SK-N-SH treated with all-trans-retinoic acid at 6 μM for 48 hours (cell line): ENCODE measurements at regions not wholly inside any gene's neighbourhood (a gene's known extent, or its start where the extent isn't known, plus 50 kb on each side); places are given as distances from the start of the nearest gene placed in this dataset.

ENCODE experiments used
- ATAC-seq: fragments of 200-7000 bp; cut with Tn5 transposase; 3 replicates; pipeline ENCODE4 v1.9.1; 2020; ENCODE audit warnings: mild to moderate bottlenecking, moderate library complexity
- BACH2 ChIP-seq: fragments of 250-450 bp; sonication (Bioruptor Pico); IDR thresholded peaks from 2 replicates; pipeline ENCODE4 v1.9.0; 2021; ENCODE audit warnings: mild to moderate bottlenecking, borderline replicate concordance
- CSDC2 ChIP-seq: fragments of 250-450 bp; sonication (Bioruptor Pico); IDR thresholded peaks from 2 replicates; pipeline ENCODE4 v1.5.0; 2020; ENCODE audit warnings: mild to moderate bottlenecking, moderate library complexity
- GLIS3 ChIP-seq: fragments of 250-450 bp; sonication (Bioruptor Pico); IDR thresholded peaks from 2 replicates; pipeline ENCODE4 v1.5.0; 2020; ENCODE audit warnings: mild to moderate bottlenecking, moderate library complexity
- ISL1 ChIP-seq: fragments of 250-450 bp; sonication (Bioruptor Pico); IDR thresholded peaks from 2 replicates; pipeline ENCODE4 v2.1.2; 2022; ENCODE audit warnings: mild to moderate bottlenecking, moderate library complexity
- OSR1 ChIP-seq: fragments of 250-450 bp; sonication (Bioruptor Pico); IDR thresholded peaks from 2 replicates; pipeline ENCODE4 v1.8.0; 2022; ENCODE audit warnings: moderate library complexity, mild to moderate bottlenecking, inconsistent platforms
- PPARA ChIP-seq: fragments of 250-450 bp; sonication (Bioruptor Pico); IDR thresholded peaks from 2 replicates; pipeline ENCODE4 v1.5.0; 2020; ENCODE audit warnings: mild to moderate bottlenecking, borderline replicate concordance
- RARB ChIP-seq: fragments of 250-450 bp; sonication (Bioruptor Pico); IDR thresholded peaks from 2 replicates; pipeline ENCODE4 v1.8.0; 2021; ENCODE audit warnings: mild to moderate bottlenecking, moderate library complexity
- SNAI2 ChIP-seq: fragments of 250-450 bp; sonication (Bioruptor Pico); IDR thresholded peaks from 2 replicates; pipeline ENCODE4 v1.5.0; 2020; ENCODE audit warnings: mild to moderate bottlenecking, moderate library complexity
- TCF4 ChIP-seq: fragments of 250-450 bp; sonication (Bioruptor Pico); IDR thresholded peaks from 2 replicates; pipeline ENCODE4 v1.8.0; 2021; ENCODE audit warnings: mild to moderate bottlenecking, moderate library complexity, borderline replicate concordance
- ZC3H10 ChIP-seq: fragments of 250-450 bp; sonication (Bioruptor Pico); IDR thresholded peaks from 2 replicates; pipeline ENCODE4 v1.5.1; 2021; ENCODE audit warnings: mild to moderate bottlenecking, moderate library complexity
- ZFP3 ChIP-seq: fragments of 250-450 bp; sonication (Bioruptor Pico); IDR thresholded peaks from 2 replicates; pipeline ENCODE4 v1.5.0; 2020; ENCODE audit warnings: mild to moderate bottlenecking, moderate library complexity
- ZFP30 ChIP-seq: fragments of 450-650 bp; formaldehyde crosslinking; IDR thresholded peaks from 2 replicates; pipeline ENCODE4 v1.5.0; 2022; ENCODE audit warnings: mild to moderate bottlenecking, moderate library complexity
- ZNF565 ChIP-seq: fragments of 450-650 bp; formaldehyde crosslinking; conservative IDR thresholded peaks from 2 replicates; pipeline ENCODE4 v1.5.0; 2020; ENCODE audit warnings: low read depth, mild to moderate bottlenecking, moderate library complexity
- ZNF70 ChIP-seq: fragments of 450-650 bp; formaldehyde crosslinking; IDR thresholded peaks from 2 replicates; pipeline ENCODE4 v1.5.0; 2020; ENCODE audit warnings: mild to moderate bottlenecking, moderate library complexity
- ZNF8 ChIP-seq: fragments of 450-650 bp; formaldehyde crosslinking; IDR thresholded peaks from 2 replicates; pipeline ENCODE4 v1.5.0; 2020; ENCODE audit warnings: mild to moderate bottlenecking, moderate library complexity
- TF ChIP-seq, protein P1 (sequence below): fragments of 250-450 bp; sonication (Bioruptor Pico); IDR thresholded peaks from 2 replicates; pipeline ENCODE4 v1.5.1; 2021; ENCODE audit warnings: mild to moderate bottlenecking, moderate library complexity
- TF ChIP-seq, protein P2 (sequence below): fragments of 250-450 bp; sonication (Bioruptor Pico); IDR thresholded peaks from 2 replicates; pipeline ENCODE4 v1.8.0; 2021; ENCODE audit warnings: low read depth, mild to moderate bottlenecking, moderate library complexity, borderline replicate concordance
- TF ChIP-seq, protein P3 (sequence below): fragments of 250-450 bp; sonication (Bioruptor Pico); IDR thresholded peaks from 2 replicates; pipeline ENCODE4 v1.5.1; 2020; ENCODE audit warnings: low read depth, mild to moderate bottlenecking, moderate library complexity
- TF ChIP-seq, protein P4 (sequence below): fragments of 250-450 bp; sonication (Bioruptor Pico); IDR thresholded peaks from 2 replicates; pipeline ENCODE4 v1.8.0; 2020; ENCODE audit warnings: mild to moderate bottlenecking, moderate library complexity, borderline replicate concordance

DNA sequence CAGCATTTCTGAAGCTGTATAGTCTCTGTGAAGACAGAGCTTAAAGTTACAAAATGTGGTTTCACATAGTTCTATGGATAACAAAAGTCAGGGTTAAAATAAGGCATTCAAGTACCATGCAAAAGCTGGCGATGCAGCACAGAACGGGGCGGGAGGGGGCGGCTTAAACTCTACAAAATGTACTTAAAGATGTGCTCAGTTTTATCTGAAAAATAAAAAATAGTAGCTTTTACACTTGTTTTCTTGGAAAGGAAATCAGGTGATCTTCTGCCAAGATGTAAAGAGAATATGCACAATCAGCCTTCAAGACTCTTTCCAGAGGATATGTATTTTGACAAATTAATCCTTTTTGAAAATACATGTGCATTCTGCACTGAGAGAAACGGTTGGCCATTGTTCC, 301.7 kb upstream of the EMCN start:
- no peak for TF ChIP-seq OSR1 (CRISPR knock-in tag)
- TF ChIP-seq TCF4 (CRISPR knock-in tag) = no peak
- no peak for TF ChIP-seq ZFP3 (CRISPR knock-in tag)
- TF ChIP-seq ZNF70 = no peak
- no peak for TF ChIP-seq ZC3H10
- TF ChIP-seq, protein P1, sequence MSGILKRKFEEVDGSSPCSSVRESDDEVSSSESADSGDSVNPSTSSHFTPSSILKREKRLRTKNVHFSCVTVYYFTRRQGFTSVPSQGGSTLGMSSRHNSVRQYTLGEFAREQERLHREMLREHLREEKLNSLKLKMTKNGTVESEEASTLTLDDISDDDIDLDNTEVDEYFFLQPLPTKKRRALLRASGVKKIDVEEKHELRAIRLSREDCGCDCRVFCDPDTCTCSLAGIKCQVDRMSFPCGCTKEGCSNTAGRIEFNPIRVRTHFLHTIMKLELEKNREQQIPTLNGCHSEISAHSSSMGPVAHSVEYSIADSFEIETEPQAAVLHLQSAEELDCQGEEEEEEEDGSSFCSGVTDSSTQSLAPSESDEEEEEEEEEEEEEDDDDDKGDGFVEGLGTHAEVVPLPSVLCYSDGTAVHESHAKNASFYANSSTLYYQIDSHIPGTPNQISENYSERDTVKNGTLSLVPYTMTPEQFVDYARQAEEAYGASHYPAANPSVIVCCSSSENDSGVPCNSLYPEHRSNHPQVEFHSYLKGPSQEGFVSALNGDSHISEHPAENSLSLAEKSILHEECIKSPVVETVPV (CRISPR knock-in tag) = no peak
- TF ChIP-seq ISL1 (CRISPR knock-in tag) = no peak
- ATAC-seq = no peak

DNA sequence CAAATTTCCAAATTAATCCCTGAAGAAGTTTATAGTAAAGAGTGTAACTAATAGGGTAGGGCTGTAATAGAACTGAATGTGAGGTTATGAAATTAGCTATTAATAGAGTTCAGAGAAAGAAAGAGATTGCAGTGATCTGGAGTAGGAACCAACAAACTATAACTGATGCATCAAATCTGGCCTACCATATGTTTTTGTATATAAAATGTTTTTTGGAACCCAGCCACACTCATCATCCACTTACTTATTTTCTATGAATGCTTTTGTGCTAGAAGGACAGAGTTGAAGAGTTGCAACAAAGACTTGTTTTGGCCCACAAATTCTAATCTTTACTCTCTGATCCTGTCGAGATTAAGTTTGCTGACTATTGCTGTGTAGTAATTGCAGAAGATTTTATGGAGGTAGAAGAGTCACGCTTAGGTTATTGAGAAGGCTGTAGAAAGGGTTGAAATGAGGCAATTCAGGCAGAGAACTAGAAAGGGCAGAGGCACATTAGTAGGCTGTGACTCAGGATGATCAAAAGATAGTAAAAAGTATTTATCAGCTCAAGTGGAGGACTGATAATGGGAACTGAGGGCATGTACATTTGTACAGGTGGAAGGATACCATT, 298.7 kb upstream of the EMCN start:
- TF ChIP-seq ZC3H10 = no peak
- TF ChIP-seq ISL1 (CRISPR knock-in tag) = peak; percentile 23; the same call in 1 of the 2 replicates
- TF ChIP-seq GLIS3 = no peak
- peak; percentile 26; the same call in 1 of the 3 replicates for ATAC-seq

DNA sequence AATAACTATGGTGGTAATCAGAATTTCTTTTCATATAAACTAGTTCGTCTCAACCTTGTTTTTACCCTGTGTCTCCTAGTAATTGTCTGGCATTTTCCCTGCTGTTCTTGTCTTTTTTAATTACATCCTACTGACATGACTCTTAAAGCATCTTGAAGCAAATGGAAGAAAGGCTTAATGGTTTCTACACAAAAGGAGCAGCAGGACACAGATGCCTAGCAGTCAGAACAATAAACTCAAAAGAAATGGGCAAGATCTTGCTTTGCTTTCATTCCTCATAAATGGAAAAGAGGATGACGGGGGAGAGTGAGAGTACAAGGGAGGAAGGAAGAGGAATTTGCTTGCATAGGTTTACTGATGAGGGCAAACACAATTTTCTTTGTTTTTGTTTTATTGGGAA, 293.2 kb upstream of the EMCN start:
- ATAC-seq = no peak
- TF ChIP-seq PPARA (CRISPR knock-in tag) (no peak), ZNF565 (CRISPR knock-in tag) (no peak)
- TF ChIP-seq, protein P2, sequence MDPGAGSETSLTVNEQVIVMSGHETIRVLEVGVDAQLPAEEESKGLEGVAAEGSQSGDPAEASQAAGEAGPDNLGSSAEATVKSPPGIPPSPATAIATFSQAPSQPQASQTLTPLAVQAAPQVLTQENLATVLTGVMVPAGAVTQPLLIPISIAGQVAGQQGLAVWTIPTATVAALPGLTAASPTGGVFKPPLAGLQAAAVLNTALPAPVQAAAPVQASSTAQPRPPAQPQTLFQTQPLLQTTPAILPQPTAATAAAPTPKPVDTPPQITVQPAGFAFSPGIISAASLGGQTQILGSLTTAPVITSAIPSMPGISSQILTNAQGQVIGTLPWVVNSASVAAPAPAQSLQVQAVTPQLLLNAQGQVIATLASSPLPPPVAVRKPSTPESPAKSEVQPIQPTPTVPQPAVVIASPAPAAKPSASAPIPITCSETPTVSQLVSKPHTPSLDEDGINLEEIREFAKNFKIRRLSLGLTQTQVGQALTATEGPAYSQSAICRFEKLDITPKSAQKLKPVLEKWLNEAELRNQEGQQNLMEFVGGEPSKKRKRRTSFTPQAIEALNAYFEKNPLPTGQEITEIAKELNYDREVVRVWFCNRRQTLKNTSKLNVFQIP (CRISPR knock-in tag) = no peak

DNA sequence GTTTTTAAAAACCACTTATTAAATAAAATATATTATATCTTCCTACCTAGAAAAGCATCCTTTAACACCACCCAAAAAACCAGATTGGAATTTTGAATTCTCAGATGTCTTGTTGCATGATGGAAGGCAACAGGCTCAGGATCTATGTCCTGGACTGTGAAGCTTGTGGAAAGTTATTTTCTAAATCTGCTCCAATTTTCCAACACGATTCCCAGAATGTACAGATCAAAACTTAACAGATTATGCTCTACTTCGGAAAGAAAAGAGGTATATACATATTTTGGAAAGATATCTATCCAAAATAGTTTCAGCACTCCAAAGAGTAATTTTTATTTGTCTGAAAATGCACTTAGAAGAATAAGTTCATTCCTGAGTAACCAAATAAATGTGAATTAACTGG, 291.7 kb upstream of the EMCN start:
- TF ChIP-seq CSDC2 (CRISPR knock-in tag) (no peak), ZNF8 (CRISPR knock-in tag) (no peak), RARB (CRISPR knock-in tag) (no peak), ZC3H10 (no peak)
- TF ChIP-seq, protein P3, sequence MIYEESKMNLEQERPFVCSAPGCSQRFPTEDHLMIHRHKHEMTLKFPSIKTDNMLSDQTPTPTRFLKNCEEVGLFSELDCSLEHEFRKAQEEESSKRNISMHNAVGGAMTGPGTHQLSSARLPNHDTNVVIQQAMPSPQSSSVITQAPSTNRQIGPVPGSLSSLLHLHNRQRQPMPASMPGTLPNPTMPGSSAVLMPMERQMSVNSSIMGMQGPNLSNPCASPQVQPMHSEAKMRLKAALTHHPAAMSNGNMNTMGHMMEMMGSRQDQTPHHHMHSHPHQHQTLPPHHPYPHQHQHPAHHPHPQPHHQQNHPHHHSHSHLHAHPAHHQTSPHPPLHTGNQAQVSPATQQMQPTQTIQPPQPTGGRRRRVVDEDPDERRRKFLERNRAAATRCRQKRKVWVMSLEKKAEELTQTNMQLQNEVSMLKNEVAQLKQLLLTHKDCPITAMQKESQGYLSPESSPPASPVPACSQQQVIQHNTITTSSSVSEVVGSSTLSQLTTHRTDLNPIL (CRISPR knock-in tag) = no peak
- TF ChIP-seq, protein P2 (CRISPR knock-in tag) = no peak
- TF ChIP-seq, protein P4, sequence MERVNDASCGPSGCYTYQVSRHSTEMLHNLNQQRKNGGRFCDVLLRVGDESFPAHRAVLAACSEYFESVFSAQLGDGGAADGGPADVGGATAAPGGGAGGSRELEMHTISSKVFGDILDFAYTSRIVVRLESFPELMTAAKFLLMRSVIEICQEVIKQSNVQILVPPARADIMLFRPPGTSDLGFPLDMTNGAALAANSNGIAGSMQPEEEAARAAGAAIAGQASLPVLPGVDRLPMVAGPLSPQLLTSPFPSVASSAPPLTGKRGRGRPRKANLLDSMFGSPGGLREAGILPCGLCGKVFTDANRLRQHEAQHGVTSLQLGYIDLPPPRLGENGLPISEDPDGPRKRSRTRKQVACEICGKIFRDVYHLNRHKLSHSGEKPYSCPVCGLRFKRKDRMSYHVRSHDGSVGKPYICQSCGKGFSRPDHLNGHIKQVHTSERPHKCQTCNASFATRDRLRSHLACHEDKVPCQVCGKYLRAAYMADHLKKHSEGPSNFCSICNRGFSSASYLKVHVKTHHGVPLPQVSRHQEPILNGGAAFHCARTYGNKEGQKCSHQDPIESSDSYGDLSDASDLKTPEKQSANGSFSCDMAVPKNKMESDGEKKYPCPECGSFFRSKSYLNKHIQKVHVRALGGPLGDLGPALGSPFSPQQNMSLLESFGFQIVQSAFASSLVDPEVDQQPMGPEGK (CRISPR knock-in tag) = no peak
- TF ChIP-seq, all 23 proteins: peak for 0
- ATAC-seq = no peak

DNA sequence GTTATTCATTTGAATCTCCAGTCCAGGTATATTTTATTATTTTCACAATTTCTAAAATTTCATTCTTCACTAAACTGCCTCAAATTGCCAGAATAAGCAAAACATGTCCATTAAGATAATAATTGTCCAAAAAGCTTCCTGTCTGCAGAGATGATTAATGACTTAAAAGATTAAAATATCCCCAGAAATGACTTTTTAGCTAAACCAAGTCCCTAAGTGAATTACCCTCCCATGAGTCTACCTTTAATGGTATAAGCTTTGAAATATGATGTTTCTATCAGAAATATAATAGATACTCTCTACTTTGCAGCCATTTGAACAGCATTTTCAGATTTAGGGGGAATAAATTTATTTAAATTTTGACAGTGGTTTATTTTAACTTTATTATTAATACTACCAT, 289.2 kb upstream of the EMCN start:
- TF ChIP-seq OSR1 (CRISPR knock-in tag) = no peak
- no peak for TF ChIP-seq TCF4 (CRISPR knock-in tag)
- TF ChIP-seq RARB (CRISPR knock-in tag) = no peak
- peak; percentile 88 for TF ChIP-seq ZNF70
- TF ChIP-seq ZFP30 = no peak
- peak; percentile 75 for TF ChIP-seq ISL1 (CRISPR knock-in tag)
- TF ChIP-seq, protein P3 (CRISPR knock-in tag) = no peak
- no peak for TF ChIP-seq SNAI2
- no peak for TF ChIP-seq CSDC2 (CRISPR knock-in tag)
- TF ChIP-seq, protein P1 (CRISPR knock-in tag) = no peak
- no peak for TF ChIP-seq BACH2 (CRISPR knock-in tag)
- peak; percentile 33; the same call in 1 of the 2 replicates for TF ChIP-seq ZC3H10
- TF ChIP-seq, protein P4 (CRISPR knock-in tag) = no peak
- no peak for ATAC-seq
